HG02973 (cell line): ENCODE measurements at regions not wholly inside any gene's neighbourhood (a gene's known extent, or its start where the extent isn't known, plus 50 kb on each side); places are given as distances from the start of the nearest gene placed in this dataset.
"Not testable (repeated sequence)": the region's sequence is repeated elsewhere in the genome, so short reads cannot be mapped to it uniquely, and the experiment has no call there.

Experiments used
- ATAC-seq: cut with Tn5 transposase; IDR thresholded peaks from one replicate; pipeline ENCODE4 v1.9.1; 2021; ENCODE audit warnings: moderate library complexity; ENCODE audit not compliant: unreplicated experiment

DNA sequence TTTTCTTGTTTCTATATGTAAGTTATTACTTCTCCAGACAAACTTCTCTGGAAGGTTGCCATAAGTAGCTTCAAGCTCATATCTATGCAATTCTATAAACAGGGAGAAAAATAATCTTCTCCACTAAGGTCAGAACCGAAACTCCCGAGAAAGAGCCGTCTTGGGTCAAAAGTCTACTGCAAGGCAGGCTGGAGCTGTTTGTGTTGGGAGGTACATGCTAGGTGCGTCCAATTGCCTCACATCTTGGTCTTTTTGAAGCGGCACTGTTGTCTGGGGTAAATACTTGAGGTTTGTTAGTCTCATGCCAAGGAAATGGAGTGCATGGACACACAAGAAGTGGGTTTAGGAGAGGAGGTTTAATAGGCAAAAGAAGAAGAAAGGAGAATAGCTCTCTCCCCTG is 674.7 kb upstream of the TMEM132C start:
- ATAC-seq = no peak

- no peak for ATAC-seq
Observed at GRCh38 chr12:127594351-127594970, 672.5 kb upstream of the TMEM132C start.

- ATAC-seq = no peak
Observed at GRCh38 chr12:127595506-127595905, 671.5 kb upstream of the TMEM132C start.

- ATAC-seq = no peak
Observed at GRCh38 chr12:127596891-127597290, 670.1 kb upstream of the TMEM132C start.

DNA sequence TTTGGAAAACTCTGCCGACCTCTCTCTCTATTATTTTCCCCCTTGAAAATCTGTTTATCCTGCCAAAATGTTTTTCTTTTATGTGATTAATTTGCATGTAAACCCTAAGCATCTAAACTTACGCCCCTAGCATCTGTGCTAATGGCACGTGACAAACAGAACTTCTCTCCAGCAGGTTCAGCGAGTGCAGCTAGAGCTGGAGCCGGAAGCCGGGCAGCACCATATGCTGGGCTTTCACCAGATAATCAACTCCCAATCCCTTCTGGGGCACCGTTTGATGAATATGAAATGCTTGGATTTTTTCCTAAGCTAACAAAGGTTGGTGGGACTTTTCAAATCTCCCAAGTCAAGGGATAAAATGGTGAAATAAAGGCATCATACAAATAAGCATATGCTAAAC is 667.5 kb upstream of the TMEM132C start:
- ATAC-seq = no peak

GRCh38 chr12:127600211-127600610 is 666.8 kb upstream of the TMEM132C start:
- ATAC-seq = no peak

- no peak for ATAC-seq
Observed at GRCh38 chr12:127606476-127607015, 660.4 kb upstream of the TMEM132C start.

DNA sequence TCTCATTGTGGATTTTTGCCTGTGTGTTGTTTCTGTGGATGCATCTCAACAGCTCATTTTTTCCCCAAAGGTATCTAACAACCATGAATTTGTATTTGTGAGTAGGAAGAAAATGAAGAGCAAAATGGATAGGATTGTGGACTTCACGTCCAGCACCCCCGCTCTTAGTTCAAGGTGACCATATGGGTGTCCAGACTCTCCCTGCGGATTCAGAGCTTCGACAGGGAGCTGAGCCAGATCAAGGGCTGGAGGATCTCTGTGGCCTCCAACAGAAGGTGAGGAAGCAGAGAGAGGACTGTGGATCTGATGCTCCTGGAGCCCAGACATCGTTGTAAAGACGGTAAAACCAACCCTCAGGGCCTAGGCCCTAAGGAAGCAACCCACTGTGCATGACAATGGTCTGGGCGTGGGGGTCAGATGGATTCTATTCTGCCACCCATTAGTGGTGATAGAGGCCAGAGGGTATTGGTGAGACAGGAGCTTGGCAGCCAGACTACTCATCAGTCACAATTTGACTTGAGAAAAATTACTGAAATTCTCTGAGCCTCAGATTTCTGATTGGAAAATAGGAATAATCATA is 659.7 kb upstream of the TMEM132C start:
- ATAC-seq = no peak

- not testable (repeated sequence) for ATAC-seq
Observed at GRCh38 chr12:127608359-127608758, 658.6 kb upstream of the TMEM132C start.

DNA sequence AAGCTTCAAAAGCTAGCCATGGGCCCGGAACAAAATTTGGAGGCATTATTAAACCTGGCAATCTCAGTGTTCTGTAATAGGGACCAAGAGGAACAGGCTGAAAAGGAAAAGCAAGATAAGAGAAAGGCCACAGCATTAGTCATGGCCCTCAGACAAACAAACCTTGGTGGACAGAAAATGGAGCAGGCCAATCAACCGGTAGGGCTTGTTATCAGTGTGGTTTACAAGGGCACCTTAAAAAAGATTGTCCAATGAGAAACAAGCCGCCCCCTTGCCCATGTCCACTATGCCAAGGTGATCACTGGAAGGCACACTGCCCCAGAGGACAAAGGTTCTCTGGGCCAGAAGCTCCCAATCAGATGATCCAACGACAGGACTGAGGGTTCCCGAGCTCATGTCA is 653.9 kb upstream of the TMEM132C start:
- no peak for ATAC-seq

- ATAC-seq = no peak
Observed at GRCh38 chr12:127619869-127620734, 646.9 kb upstream of the TMEM132C start.

GRCh38 chr12:127620735-127621355 is 646.1 kb upstream of the TMEM132C start:
- no peak for ATAC-seq

GRCh38 chr12:127621366-127621765 is 645.6 kb upstream of the TMEM132C start:
- ATAC-seq = no peak

DNA sequence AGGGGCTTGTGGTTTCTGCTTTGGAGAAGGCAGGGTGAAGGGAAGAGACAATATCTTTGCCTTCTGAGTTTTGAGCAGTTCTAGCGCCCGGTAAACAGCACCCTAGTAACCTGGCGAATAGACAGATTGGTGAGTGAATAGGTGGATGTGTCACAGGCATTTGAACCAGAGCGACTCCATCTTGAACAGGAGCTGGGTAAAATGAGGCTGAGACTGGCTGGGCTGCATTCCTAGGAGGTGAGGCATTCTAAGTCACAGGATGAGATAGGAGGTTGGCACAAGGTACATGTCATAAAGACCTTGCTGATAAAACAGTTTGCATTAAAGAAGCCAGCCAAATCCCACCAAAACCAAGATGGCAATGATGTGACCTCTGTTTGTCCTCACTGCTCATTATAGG is 643.6 kb upstream of the TMEM132C start:
- ATAC-seq = no peak

GRCh38 chr12:127625176-127625771 is 641.7 kb upstream of the TMEM132C start:
- no peak for ATAC-seq

GRCh38 chr12:127628645-127629044 is 638.3 kb upstream of the TMEM132C start:
- ATAC-seq = no peak

GRCh38 chr12:127629066-127629820 is 637.7 kb upstream of the TMEM132C start:
- no peak for ATAC-seq

DNA sequence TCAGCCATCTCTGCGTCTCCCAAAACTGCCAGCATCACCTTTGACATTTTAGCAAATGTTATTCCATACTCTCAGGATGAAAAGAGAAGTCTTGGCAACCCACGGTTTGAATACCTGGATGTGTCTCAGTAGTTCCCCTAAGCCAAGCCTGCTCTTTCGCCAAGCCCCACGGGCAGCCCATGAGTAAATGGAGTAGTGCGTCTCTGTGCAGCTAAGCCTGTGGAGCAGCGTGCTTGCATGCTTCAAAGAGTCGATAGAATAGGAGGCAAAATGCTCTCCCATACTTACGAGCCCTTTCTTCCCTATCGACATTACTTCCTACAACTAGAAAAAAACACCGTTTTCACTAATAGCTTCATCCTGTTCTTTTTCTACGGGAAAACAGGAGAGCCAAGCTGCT is 634.5 kb upstream of the TMEM132C start:
- no peak for ATAC-seq

DNA sequence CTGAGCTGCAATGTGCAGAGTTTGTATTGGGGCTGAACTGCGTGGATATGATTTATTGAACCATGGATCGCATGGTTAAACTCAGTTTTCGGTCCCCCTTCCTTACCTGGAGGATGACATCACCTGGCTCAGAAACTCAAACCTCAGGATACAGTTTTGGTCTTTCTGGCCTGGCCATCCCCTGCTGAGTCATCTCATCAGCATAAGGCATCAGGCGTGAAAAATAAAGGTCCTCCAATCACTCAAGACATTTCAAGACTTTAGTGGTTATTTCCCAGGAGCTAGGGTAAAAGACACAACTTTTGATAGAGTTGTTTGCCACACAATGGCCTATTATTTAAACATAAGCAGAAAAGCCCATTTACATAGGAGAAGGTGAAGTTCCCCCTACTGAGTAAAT is 631.1 kb upstream of the TMEM132C start:
- no peak for ATAC-seq

- no peak for ATAC-seq
Observed at GRCh38 chr12:127636882-127637281, 630.1 kb upstream of the TMEM132C start.
